GM19023 (cell line): ENCODE measurements at regions not wholly inside any gene's neighbourhood (a gene's known extent, or its start where the extent isn't known, plus 50 kb on each side); places are given as distances from the start of the nearest gene placed in this dataset.

Source experiments
- ATAC-seq: cut with Tn5 transposase; IDR thresholded peaks from one replicate; pipeline ENCODE4 v1.9.1; 2021; ENCODE audit warnings: mild to moderate bottlenecking, moderate library complexity; ENCODE audit not compliant: unreplicated experiment

GRCh38 chr12:92290886-92291285, 145.2 kb upstream of the BTG1 start:
- no peak for ATAC-seq

GRCh38 chr12:92290350-92290695, 144.7 kb upstream of the BTG1 start:
- ATAC-seq = no peak

- ATAC-seq = no peak
Observed at GRCh38 chr12:92289629-92290349, 144.1 kb upstream of the BTG1 start.

GRCh38 chr12:92288561-92288960, 142.9 kb upstream of the BTG1 start:
- ATAC-seq = no peak

GRCh38 chr12:92278378-92278828, 132.8 kb upstream of the BTG1 start:
- no peak for ATAC-seq

GRCh38 chr12:92277795-92278194, 132.1 kb upstream of the BTG1 start:
- ATAC-seq = no peak

GRCh38 chr12:92276276-92276675, 130.6 kb upstream of the BTG1 start:
- no peak for ATAC-seq

GRCh38 chr12:92275443-92276154, 130.0 kb upstream of the BTG1 start:
- ATAC-seq = no peak

GRCh38 chr12:92273076-92273475, 127.4 kb upstream of the BTG1 start:
- ATAC-seq = no peak

- no peak for ATAC-seq
Observed at GRCh38 chr12:92272061-92272964, 126.7 kb upstream of the BTG1 start.

- no peak for ATAC-seq
Observed at GRCh38 chr12:92271341-92271740, 125.7 kb upstream of the BTG1 start.

GRCh38 chr12:92270521-92270920, 124.9 kb upstream of the BTG1 start:
- no peak for ATAC-seq

- no peak for ATAC-seq
Observed at GRCh38 chr12:92268946-92269345, 123.3 kb upstream of the BTG1 start.

GRCh38 chr12:92261692-92262091, 116.0 kb upstream of the BTG1 start:
- no peak for ATAC-seq

- no peak for ATAC-seq
Observed at GRCh38 chr12:92261071-92261470, 115.4 kb upstream of the BTG1 start.

GRCh38 chr12:92259696-92260251, 114.1 kb upstream of the BTG1 start:
- ATAC-seq = no peak

GRCh38 chr12:92259291-92259690, 113.6 kb upstream of the BTG1 start:
- no peak for ATAC-seq

- ATAC-seq = no peak
Observed at GRCh38 chr12:92257261-92257660, 111.6 kb upstream of the BTG1 start.

GRCh38 chr12:92255741-92256140, 110.1 kb upstream of the BTG1 start:
- ATAC-seq = no peak

GRCh38 chr12:92253301-92253700, 107.7 kb upstream of the BTG1 start:
- ATAC-seq = no peak

GRCh38 chr12:92248977-92249376, 103.3 kb upstream of the BTG1 start:
- no peak for ATAC-seq
